GM21367 (cell line): ENCODE measurements at regions not wholly inside any gene's neighbourhood (a gene's known extent, or its start where the extent isn't known, plus 50 kb on each side); places are given as distances from the start of the nearest gene placed in this dataset.

Source experiments
- ATAC-seq: cut with Tn5 transposase; IDR thresholded peaks from one replicate; pipeline ENCODE4 v1.9.1; 2021; ENCODE audit not compliant: unreplicated experiment

DNA sequence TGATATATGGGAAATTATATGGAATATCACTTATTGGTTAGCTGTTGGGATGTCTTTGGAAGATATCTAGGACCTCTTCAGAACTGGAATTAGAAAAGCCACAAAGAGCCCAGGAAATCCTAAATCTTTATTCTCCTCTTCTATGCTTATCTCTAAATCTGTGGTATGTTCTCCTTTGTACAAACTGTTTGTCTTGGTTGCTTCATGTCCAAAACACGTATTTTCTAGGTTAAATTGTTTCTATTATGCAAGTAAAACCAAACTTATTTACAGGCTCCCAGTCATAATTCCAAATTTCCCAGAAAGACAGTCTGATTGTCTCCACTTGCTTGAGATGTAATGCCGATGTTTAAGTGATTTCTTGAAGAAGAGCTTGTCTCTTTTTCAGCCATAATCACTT lies 650.9 kb downstream of the CDH11 start:
- no peak for ATAC-seq

DNA sequence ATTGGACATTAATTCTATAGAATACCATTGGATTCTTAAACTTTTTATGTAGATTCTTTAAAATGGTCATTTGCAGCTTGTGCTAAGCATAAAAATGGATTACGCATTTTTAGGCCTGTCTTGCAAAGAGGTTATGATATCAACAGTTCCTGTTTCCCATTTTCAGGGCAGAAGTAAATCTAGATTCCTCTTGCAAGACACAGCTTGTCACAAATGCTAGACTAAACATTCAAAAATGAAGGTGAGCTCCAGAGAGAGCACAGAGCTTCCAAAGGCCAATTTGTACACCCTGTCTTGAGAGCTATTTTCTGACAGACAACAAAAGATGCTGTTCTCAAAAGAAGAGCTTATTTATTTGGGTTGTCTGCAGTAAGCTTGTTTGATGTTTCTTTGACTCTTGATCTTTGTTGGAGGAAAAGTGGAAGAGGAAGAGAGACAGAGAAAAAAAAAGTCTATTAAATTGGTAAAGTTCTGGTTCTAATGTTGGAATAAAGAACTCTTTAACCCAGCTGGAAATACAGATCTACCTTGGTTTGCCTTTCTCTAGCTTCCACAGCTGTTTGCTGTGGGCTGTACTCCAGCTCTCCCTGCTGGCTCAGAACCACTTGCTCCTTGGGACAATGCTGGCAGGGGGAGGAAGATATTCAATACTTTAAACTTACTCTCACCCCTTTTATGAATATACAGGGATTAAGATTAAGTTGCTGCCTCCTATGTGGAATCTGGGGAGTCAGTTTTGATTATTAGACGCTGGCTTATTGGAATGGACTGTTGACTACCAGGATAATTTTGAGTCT lies 651.8 kb downstream of the CDH11 start:
- no peak for ATAC-seq

DNA sequence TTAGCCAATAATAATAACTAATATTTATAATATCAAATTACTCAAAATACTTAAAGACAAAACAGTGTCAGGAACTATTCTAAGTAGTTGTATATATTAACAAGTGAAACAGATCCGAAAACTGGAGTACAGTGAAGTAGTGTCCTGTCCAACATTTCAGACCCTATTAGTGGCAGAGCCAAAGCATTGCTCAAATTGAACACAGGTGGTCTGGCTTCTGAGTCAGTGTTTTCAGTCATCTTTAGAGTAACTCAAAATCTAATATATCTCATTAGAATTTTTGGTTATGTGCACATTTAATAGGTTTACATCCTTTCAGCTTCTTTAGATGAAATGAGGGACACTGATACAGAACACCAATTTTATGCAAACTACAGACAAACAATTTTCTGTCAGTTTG lies 652.5 kb downstream of the CDH11 start:
- ATAC-seq, result no peak

DNA sequence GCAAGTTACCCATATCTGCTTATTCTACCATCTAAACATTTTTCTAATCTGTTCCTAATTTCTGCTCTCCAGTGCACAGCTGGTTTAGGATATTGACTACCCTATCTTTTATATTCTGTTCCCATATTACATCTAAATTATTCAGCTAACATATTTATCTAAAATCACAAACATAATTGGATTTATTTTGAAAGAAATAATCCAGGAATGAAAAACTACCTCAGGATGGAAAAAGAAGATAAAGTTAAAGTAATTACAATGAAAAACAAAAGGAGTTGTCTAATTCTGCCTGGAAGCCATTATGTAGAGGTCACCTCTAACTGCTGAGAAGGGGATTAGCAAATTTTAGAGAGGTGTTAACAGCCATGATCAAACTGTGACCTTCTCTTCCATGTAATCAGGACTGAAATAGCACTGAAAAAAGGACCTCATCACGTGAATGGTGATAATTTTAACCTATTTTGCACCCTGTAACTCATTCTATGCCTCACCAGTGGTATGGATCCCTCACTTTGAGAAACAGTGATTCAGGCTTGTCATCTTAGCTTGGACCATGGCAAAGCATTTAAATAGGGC lies 653.3 kb downstream of the CDH11 start:
- ATAC-seq, result no peak

GRCh38 chr16:64459821-64460220 lies 662.0 kb downstream of the CDH11 start:
- no peak for ATAC-seq

- no peak for ATAC-seq
Observed at GRCh38 chr16:64459402-64459801, 662.5 kb downstream of the CDH11 start.

GRCh38 chr16:64455275-64455674 lies 666.6 kb downstream of the CDH11 start:
- no peak for ATAC-seq

- ATAC-seq, result no peak
Observed at GRCh38 chr16:64453646-64454045, 668.2 kb downstream of the CDH11 start.

DNA sequence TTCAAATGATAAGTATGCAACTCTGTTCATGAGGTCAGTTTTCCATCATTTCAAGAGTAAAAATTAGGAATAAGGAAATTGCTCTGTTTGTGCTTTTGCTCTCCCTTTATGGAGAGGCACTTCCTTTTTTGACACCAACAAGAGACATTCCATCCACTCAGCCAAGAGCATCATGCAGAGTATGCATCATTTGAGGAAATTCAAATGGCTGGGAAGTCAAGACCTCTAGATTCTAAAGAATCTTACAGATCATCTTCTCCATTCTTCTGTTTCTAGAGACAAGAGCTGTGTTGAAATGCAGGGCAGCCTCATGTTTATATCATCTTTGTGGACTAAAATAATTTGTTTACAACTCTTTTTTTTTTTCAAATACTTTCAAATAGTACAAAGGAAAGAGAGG lies 669.4 kb downstream of the CDH11 start:
- no peak for ATAC-seq

DNA sequence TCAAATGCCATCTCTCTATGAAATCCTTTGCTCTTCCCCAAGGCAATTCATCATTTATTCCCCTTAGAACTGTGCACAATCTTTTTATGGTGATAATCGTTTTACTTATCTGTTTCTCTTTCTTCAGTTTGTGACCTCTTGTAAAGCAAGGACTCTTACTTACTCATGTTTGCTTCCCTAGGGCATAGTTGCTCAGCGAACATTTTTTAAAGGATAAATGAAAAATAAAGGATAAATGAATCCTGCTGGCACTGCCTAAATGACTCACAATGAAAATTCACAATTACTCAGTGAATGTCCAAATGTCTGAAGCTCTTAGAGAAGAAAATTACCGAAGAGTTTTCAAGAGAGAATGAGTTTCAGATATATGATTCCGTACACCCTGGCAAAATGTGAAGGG lies 671.7 kb downstream of the CDH11 start:
- no peak for ATAC-seq

- no peak for ATAC-seq
Observed at GRCh38 chr16:64449506-64449905, 672.4 kb downstream of the CDH11 start.

DNA sequence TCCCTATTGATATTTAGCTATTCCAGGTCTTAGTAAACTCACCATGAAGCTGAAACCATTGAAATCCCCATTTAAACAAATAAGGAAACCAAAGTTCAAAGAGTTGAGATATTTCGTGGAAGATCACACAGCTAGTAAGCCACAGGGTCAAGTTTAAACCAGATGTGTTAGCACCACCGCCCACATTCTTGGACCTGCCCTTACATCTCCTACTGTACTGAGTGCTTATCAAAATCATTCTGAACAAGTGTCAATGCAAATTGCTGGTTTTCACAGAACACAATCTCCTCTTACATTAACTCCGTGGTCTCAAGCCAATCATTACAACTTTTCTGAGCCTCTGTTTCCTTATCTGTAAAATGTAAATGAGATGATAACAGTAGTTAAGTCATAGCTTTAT lies 676.2 kb downstream of the CDH11 start:
- no peak for ATAC-seq

GRCh38 chr16:64445245-64445644 lies 676.6 kb downstream of the CDH11 start:
- no peak for ATAC-seq

DNA sequence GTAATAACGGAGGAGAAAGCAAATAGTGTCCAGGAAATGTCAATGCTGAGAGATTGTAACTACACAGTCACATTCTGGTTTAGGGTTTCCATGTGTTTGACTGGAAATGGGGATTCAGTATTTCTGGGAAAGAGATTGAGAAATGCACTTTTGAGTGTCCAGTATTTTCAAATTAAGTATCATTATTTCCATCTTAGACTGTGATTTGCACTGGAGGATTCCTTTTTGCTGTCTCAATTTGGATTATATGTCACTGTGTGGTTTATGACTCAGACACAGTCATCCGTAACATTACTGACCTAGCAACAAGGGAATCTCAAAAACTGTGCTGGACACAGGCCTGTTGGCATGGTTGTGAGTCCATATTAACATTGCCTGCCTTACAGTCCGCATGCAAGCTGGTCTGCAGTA lies 681.4 kb downstream of the CDH11 start:
- ATAC-seq, result no peak

- ATAC-seq, result no peak
Observed at GRCh38 chr16:64440005-64440404, 681.9 kb downstream of the CDH11 start.

- ATAC-seq, result no peak
Observed at GRCh38 chr16:64437706-64438324, 684.0 kb downstream of the CDH11 start.

DNA sequence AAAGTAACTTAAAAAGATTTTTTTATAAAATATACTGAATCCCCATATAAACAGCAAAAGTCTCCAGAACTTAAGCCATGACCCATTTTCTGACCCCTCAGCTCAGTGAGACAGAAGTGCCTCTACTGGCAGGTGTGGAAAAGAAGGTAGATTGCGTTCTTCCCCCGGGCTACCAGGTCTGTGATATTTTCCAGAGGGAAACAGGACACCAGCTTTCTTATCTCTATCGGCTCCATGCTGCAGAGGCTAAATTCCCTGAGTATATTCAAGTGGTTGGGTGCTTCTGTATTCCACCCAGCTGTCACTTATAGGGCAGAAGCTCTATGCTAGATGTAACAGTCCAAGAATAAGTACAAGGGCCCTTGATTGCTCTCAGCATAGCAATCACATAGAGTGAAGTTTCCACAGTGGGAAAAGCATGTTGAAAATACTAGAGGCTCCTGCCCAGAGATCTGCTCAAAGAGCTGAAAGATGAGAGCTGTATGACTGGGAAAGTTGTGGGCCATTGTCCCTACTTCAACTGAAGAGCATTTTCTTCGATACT lies 687.3 kb downstream of the CDH11 start:
- no peak for ATAC-seq

DNA sequence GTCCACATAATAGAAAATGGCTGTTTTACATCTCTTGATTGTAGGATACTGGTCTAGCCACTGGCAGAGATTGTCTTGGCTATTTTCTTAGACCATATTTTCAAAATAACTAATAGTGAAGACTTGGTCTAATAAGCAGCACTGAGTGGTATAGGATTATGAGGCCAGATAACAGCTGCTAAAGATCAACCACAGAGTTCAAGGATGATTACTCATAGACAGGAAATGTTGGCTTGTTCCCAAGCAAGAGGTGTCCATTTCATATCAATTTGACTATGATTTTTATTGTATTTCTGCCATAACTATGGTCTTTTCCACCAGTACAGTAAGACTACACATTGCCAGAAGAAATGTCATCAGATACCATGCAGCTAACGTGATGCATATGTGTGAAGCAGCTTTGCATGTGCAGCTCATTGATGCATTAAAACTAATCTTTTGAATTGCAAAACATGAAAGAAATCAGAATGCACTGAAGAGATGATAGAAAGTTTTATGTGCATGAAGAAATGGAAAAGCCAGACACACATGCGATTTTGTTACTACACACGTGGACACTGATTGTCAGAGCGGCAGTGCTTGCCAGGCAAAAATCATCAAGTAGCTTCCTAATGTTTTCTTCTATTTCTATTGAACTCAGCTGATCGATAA lies 693.3 kb downstream of the CDH11 start:
- ATAC-seq, result no peak

- ATAC-seq, result no peak
Observed at GRCh38 chr16:64426131-64426666, 695.7 kb downstream of the CDH11 start.

DNA sequence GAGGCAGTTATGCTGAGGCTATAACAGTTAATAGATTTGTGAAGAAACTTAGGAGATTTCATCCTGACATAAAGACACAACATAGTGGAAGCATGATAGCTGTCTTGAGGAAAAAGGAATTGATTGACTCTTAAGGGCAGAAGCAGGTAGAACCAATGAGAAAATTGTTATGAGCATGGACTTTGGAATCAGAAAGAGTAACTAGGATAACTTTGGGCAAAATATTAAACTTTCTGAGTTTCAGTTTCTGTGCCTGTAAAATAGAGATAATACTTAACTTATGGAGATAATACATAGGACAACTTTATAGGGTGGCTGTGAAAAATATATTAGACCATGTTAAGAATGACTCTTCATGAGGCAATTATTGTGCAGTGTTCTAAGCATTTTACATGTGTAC lies 696.5 kb downstream of the CDH11 start:
- ATAC-seq, result no peak

DNA sequence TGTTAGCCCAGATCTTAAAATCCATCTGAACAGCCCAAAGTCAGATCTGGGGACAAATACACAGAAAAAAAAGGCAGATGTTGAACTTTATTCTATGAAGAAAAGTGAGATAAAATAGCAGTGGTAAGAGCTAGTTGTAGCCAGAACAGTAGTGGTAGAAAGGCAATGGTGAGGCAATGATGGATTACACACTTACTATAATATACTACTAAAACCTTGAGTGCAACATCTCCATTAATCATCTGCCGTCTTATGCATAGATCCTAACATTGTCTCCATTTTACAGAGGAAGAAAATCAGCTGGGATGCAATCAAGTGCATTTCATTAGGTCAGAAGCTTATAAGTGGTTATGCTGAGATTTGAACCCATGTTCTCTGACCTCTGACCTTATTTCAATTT lies 699.6 kb downstream of the CDH11 start:
- no peak for ATAC-seq
